NCI-H1105 treated with DMSO at 0.1 percent for 48 hours (cell line): ENCODE measurements at regions not wholly inside any gene's neighbourhood (a gene's known extent, or its start where the extent isn't known, plus 50 kb on each side); places are given as distances from the start of the nearest gene placed in this dataset.
A peak's percentile ranks its signal among the peaks of the same experiment; 100 is the strongest.

Experiments
- DNase-seq: peaks from one replicate; lab custom pipeline; 2025; lab: John Stamatoyannopoulos, UW

DNA sequence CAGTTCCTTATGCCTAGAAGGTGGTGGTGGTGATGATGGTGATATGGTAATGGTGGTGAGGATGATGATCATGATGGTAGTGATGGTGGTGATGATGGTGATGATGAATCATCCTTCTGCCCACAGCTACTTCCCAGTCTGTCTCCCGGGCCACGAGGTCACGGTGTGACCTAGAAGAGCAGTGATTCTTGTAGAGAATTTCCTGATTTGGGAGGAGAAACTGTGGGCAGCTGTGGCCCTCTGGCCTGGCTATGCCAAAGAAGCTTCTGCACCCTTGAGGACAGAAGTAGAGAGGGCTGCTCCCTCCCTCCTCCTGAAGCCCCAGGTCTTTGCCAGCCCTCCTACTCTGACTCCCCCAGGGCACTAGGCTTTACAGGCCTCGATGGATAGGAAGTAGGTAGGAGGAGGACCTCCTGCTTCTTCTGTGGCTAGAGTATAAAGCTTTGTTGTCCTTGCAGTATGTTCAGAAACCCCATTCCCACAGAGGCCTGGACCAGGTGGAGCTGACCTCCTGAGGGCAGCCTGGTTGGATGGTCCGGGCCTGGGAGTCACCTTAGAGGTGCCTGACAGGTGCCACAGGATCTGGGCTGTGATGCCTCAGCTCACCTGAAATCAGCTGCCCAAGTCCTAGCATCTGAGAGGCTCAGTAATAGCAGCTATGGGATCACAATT is 57.9 kb upstream of the EPAS1 start:
- no peak for DNase-seq

- DNase-seq: no peak
These were observed 57.4 kb upstream of the EPAS1 start for GRCh38 chr2:46239847-46240181.

DNA sequence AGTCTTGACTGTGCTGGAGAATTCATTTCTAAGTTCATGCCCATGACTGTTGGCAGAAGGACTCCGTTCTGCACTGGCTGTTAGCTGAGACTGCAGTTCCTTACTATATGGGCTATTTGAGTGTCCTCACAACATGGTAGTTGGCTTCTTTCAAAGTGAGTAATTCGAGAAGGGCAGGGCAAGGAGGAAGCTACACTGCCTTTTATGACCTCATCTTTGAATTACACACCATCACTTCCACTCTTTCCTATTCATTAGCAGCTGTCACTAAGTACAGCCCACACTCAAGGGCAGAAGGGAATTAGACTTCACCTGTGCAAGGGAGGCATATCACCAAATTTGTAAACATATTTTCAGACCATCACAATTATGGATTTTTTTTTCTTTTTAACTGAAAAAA is 55.9 kb upstream of the EPAS1 start:
- peak; percentile 43 for DNase-seq

GRCh38 chr2:46245869-46246268 is 51.3 kb upstream of the EPAS1 start:
- no peak for DNase-seq

- no peak for DNase-seq
These were observed 50.4 kb upstream of the EPAS1 start for GRCh38 chr2:46246790-46247189.
